Mesendoderm (in vitro differentiated cells): ENCODE measurements at regions not wholly inside any gene's neighbourhood (a gene's known extent, or its start where the extent isn't known, plus 50 kb on each side); places are given as distances from the start of the nearest gene placed in this dataset.

ENCODE experiments used
- DNase-seq: peaks from one replicate; pipeline ENCODE4 v3.0.0; 2013
- H2AK5ac ChIP-seq: 2 replicates; pipeline ENCODE4 v1.6.1; 2013; ENCODE audit warnings: low read length, inconsistent platforms
- H2BK120ac ChIP-seq: 2 replicates; pipeline ENCODE4 v1.6.1; 2013; ENCODE audit warnings: low read depth, mild to moderate bottlenecking, low read length, moderate library complexity, mixed read lengths
- H2BK15ac ChIP-seq: replicated peaks from 2 replicates; pipeline ENCODE4 v1.6.1; 2013; ENCODE audit warnings: low read depth, mild to moderate bottlenecking, moderate library complexity
- H2BK5ac ChIP-seq: 2 replicates; pipeline ENCODE4 v1.6.1; 2013; ENCODE audit warnings: low read length, inconsistent platforms
- H3K18ac ChIP-seq: 2 replicates; pipeline ENCODE4 v1.6.1; 2013; ENCODE audit warnings: mild to moderate bottlenecking, low read length, mixed read lengths
- H3K23ac ChIP-seq: one replicate; pipeline ENCODE4 v1.6.1; 2013; ENCODE audit warnings: low read length
- H3K27ac ChIP-seq: 2 replicates; pipeline ENCODE4 v1.5.1; 2013; ENCODE audit warnings: low read depth, mild to moderate bottlenecking, inconsistent platforms, low read length, moderate library complexity
- H3K27me3 ChIP-seq: 2 replicates; pipeline ENCODE4 v1.6.1; 2013; ENCODE audit warnings: low read length, control low read depth, mild to moderate bottlenecking, inconsistent platforms; ENCODE audit not compliant: insufficient read depth, poor library complexity
- H3K36me3 ChIP-seq: 2 replicates; pipeline ENCODE4 v1.6.1; 2013; ENCODE audit warnings: low read length, inconsistent platforms; ENCODE audit not compliant: control insufficient read depth, insufficient read depth
- H3K4ac ChIP-seq: one replicate; pipeline ENCODE4 v1.6.1; 2013; ENCODE audit warnings: low read depth, mild to moderate bottlenecking, low read length, moderate library complexity
- H3K4me1 ChIP-seq: 2 replicates; pipeline ENCODE4 v1.6.1; 2013; ENCODE audit warnings: low read depth, low read length, inconsistent platforms; ENCODE audit not compliant: control insufficient read depth
- H3K4me2 ChIP-seq: 2 replicates; pipeline ENCODE4 v1.6.1; 2013; ENCODE audit warnings: low read length
- H3K4me3 ChIP-seq: 2 replicates; pipeline ENCODE4 v1.5.1; 2013; ENCODE audit warnings: mild to moderate bottlenecking, low read length
- H3K56ac ChIP-seq: one replicate; pipeline ENCODE4 v1.6.1; 2013; ENCODE audit warnings: low read length
- H3K79me1 ChIP-seq: 2 replicates; pipeline ENCODE4 v1.6.1; 2013; ENCODE audit warnings: low read length, inconsistent platforms
- H3K79me2 ChIP-seq: 2 replicates; pipeline ENCODE4 v1.6.1; 2013; ENCODE audit warnings: mild to moderate bottlenecking, low read length; ENCODE audit not compliant: control insufficient read depth, insufficient read depth
- H3K9ac ChIP-seq: 2 replicates; pipeline ENCODE4 v1.6.1; 2013; ENCODE audit warnings: low read length, inconsistent platforms
- H4K5ac ChIP-seq: one replicate; pipeline ENCODE4 v1.6.1; 2013; ENCODE audit warnings: low read length
- H4K8ac ChIP-seq: one replicate; pipeline ENCODE4 v1.6.1; 2013; ENCODE audit warnings: low read depth, mild to moderate bottlenecking, control low read depth, low read length, moderate library complexity
- WGBS: extraction: QIAGEN DNeasy Blood & Tissue Kit; methylation state at CpG from one replicate; pipeline ENCODE4 v1.1.7; 2013; ENCODE audit warnings: low lambda C conversion rate, missing lambda C conversion rate; ENCODE audit not compliant: insufficient coverage; ENCODE audit errors: extremely low coverage; 5-methylcytosine and 5-hydroxymethylcytosine counted together

DNA sequence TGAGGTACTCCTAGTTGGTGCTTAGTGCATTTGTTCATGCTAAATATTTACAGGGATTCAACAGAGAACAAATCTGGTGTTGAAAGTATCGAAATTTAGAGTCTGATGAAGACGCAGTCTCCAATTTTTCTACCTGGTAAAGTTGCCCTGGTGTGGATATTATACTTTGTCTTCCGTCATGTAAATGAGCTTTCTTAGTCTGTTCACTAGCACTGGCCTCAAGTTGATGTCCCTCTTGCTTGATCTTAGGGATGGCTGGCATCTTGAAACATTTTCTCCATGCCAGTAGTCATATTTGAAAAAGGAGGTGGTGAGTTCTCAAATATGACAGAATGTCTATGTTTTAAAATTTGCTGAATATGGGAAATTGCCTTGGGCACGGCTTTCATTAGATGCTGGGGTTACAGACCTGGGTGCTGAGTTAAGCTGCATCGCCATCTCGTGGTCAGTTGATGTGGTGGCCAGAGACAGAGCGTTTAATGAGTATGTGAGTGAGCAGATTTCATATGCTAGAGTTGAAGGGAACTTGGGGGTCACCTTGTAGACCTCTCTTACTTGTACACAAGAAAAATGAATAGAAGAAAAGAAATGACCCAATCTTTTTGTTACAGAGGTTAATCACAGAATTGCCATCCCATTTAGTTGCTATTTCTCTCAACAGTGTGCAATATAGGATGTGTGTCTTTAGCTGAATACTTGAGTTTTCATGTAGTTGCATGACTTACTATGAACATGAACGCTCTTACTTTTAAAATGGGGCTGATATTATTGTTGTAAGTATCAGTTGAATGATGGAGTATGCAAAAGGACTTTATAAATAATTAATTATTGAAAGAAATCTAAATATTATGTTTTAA is 172.8 kb upstream of the DCN start:
- Histone ChIP-seq H3K4me1 (no peaks in the 10 kb centered on the region), H3K4me3 (no peak overlapping the region), H3K27me3 (no peaks in the 10 kb centered on the region), H3K9ac (no peak overlapping the region), H3K4ac (no peak overlapping the region), H3K36me3 (no peaks in the 10 kb centered on the region), H3K56ac (no peak overlapping the region), H3K79me1 (no peaks in the 10 kb centered on the region), H3K18ac (no peak overlapping the region), H3K23ac (no peak overlapping the region), H2BK15ac (no peak overlapping the region), H3K79me2 (no peaks in the 10 kb centered on the region), H2BK5ac (no peak overlapping the region), H3K4me2 (no peak overlapping the region), H3K27ac (no peak overlapping the region), H2AK5ac (no peak overlapping the region), H4K8ac (no peak overlapping the region), H4K5ac (no peak overlapping the region), H2BK120ac (no peak overlapping the region)
- no CpG with 5 or more reads among the region's 8 CpGs for WGBS
- DNase-seq = peak; percentile 70

- no peak overlapping the region for H2BK5ac ChIP-seq
- no peak overlapping the region for H2AK5ac ChIP-seq
- H3K18ac ChIP-seq = no peak overlapping the region
- H3K23ac ChIP-seq = no peak overlapping the region
- H3K4ac ChIP-seq = no peak overlapping the region
- no peaks in the 10 kb centered on the region for H3K36me3 ChIP-seq
- H3K27ac ChIP-seq = no peak overlapping the region
- no peak overlapping the region for H4K8ac ChIP-seq
- no peak overlapping the region for H3K4me2 ChIP-seq
- H3K79me1 ChIP-seq = no peaks in the 10 kb centered on the region
- H3K27me3 ChIP-seq = no peaks in the 10 kb centered on the region
- H3K79me2 ChIP-seq = no peaks in the 10 kb centered on the region
- no peak overlapping the region for H4K5ac ChIP-seq
- H3K9ac ChIP-seq = no peak overlapping the region
- H3K4me3 ChIP-seq = no peak overlapping the region
- WGBS = no CpG with 5 or more reads among the region's 1 CpG
- no peak overlapping the region for H2BK15ac ChIP-seq
- DNase-seq = no peak
- no peak overlapping the region for H2BK120ac ChIP-seq
- H3K4me1 ChIP-seq = no peaks in the 10 kb centered on the region
- no peak overlapping the region for H3K56ac ChIP-seq
Observed at GRCh38 chr12:91353266-91353665, 170.6 kb upstream of the DCN start.

DNA sequence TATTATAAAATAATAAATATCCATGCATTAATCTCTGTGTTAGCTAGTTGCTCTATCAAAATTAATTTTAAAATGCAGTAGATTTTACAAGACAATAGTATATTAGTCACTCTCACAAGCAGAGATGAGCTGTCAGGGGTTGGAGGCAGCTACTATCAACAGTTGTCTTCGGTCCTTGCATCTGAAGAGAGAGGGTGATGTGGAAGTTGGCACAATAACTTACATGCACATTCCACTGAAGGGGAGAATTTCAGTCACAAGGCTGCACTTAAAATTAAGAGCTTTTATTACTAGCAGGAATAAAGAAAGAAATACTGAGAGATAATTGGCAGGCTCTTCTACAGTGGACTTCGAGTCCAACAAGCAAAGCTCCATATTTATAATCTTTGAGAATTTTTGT is 166.9 kb upstream of the DCN start:
- Histone ChIP-seq H3K79me1 (no peaks in the 10 kb centered on the region), H3K36me3 (no peaks in the 10 kb centered on the region), H3K27ac (no peak overlapping the region), H2AK5ac (no peak overlapping the region), H3K23ac (no peak overlapping the region), H3K79me2 (no peaks in the 10 kb centered on the region), H3K9ac (no peak overlapping the region), H3K4me3 (no peak overlapping the region), H4K5ac (no peak overlapping the region), H3K4ac (no peak overlapping the region), H2BK15ac (no peak overlapping the region), H3K4me2 (no peak overlapping the region), H2BK5ac (no peak overlapping the region), H3K18ac (no peak overlapping the region), H4K8ac (no peak overlapping the region), H2BK120ac (no peak overlapping the region), H3K56ac (no peak overlapping the region), H3K4me1 (no peaks in the 10 kb centered on the region), H3K27me3 (no peaks in the 10 kb centered on the region)
- DNase-seq = no peak
- no CpG with 5 or more reads among the region's 2 CpGs for WGBS

DNA sequence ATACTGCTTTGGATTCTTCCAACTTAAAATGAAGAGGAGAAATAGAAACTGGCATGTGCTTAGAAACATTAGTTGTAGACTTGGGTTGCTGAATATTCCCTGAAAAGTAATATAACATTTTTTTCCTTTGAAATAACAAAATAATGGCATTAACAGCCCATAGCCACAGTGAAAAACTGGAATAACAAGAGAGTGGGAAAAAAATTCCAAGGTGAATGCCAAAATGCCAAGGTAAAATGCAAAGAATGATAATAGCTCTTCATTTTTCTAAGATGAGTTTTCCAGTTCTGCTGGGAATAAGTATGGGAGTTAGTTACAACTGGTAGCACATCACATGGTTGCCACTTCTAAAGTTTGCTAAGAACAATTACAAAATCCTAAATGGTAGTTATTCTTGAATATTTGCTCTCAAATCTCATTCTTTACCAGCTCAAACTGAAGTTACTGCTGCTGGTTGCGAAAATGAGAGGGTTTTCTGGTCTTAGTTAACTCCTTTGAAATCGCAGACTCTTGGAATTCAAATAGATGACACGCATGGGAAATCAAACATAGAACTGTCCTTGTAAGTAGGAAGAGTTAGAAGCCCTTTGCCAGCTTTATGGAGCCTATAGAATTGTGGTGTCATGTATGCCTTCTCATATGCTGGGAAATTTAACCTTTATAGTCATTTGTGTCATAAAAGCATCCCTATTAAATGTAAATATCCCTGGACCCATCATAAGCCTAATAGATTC is 165.0 kb upstream of the DCN start:
- H3K36me3 ChIP-seq = no peaks in the 10 kb centered on the region
- no peak overlapping the region for H3K23ac ChIP-seq
- no peak overlapping the region for H3K4me2 ChIP-seq
- H2BK5ac ChIP-seq = no peak overlapping the region
- no peaks in the 10 kb centered on the region for H3K79me1 ChIP-seq
- no peak overlapping the region for H4K8ac ChIP-seq
- no peak overlapping the region for H3K9ac ChIP-seq
- H2BK15ac ChIP-seq = no peak overlapping the region
- H3K4me1 ChIP-seq = no peaks in the 10 kb centered on the region
- no peak overlapping the region for H3K27ac ChIP-seq
- H3K27me3 ChIP-seq = no peaks in the 10 kb centered on the region
- WGBS = no CpG with 5 or more reads among the region's 3 CpGs
- no peaks in the 10 kb centered on the region for H3K79me2 ChIP-seq
- H2BK120ac ChIP-seq = no peak overlapping the region
- no peak overlapping the region for H3K4me3 ChIP-seq
- H2AK5ac ChIP-seq = no peak overlapping the region
- DNase-seq = no peak
- H4K5ac ChIP-seq = no peak overlapping the region
- no peak overlapping the region for H3K4ac ChIP-seq
- H3K56ac ChIP-seq = no peak overlapping the region
- H3K18ac ChIP-seq = no peak overlapping the region

DNA sequence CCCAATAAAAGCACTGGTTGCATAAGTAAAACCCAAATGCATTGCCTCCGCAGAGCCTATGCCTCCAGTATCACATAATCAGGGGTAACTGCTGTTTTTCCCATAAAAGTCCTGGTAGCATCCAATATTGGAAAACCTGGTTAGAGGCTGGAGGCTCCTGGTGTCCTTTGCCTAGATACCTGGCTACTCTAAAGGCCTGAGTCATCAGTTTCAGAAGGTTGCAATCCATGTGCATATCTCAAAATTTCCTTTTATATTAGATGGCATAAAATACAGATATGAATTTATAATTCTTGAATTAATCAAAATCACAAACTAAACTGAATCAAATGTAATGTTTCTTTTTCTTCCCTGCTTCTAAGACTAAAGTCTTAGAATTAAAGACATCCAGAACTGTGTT is 164.2 kb upstream of the DCN start:
- H3K4me2 ChIP-seq = no peak overlapping the region
- no peak overlapping the region for H3K27ac ChIP-seq
- no peak overlapping the region for H4K8ac ChIP-seq
- no peak overlapping the region for H4K5ac ChIP-seq
- H2AK5ac ChIP-seq = no peak overlapping the region
- H3K56ac ChIP-seq = no peak overlapping the region
- no peak overlapping the region for H3K18ac ChIP-seq
- no peak overlapping the region for H3K4ac ChIP-seq
- DNase-seq = no peak
- no peak overlapping the region for H2BK5ac ChIP-seq
- no peaks in the 10 kb centered on the region for H3K79me1 ChIP-seq
- no peaks in the 10 kb centered on the region for H3K27me3 ChIP-seq
- no peak overlapping the region for H2BK15ac ChIP-seq
- H3K9ac ChIP-seq = no peak overlapping the region
- H3K4me1 ChIP-seq = no peaks in the 10 kb centered on the region
- H3K79me2 ChIP-seq = no peaks in the 10 kb centered on the region
- H3K4me3 ChIP-seq = no peak overlapping the region
- WGBS = no CpG with 5 or more reads among the region's 1 CpG
- no peak overlapping the region for H2BK120ac ChIP-seq
- no peak overlapping the region for H3K23ac ChIP-seq
- H3K36me3 ChIP-seq = no peaks in the 10 kb centered on the region
